ENCODE measurements at regions not wholly inside any gene's neighbourhood (a gene's known extent, or its start where the extent isn't known, plus 50 kb on each side); places are given as distances from the start of the nearest gene placed in this dataset.
"Not testable (repeated sequence)": the region's sequence is repeated elsewhere in the genome, so short reads cannot be mapped to it uniquely, and the experiment has no call there.

- H3K27ac ChIP-seq (ENCODE audit: low read depth in 1 of 2, low read length in 2 of 2) = no peak overlapping the region
- H3K36me3 ChIP-seq (ENCODE audit: control insufficient read depth in 4 of 4, insufficient read depth in 3 of 4, low read depth in 1 of 4, low read length in 3 of 4) = no peaks in the 10 kb centered on the region
- H3K4me1 ChIP-seq (ENCODE audit: control insufficient read depth in 4 of 4, insufficient read depth in 4 of 4, low read length in 3 of 4) = no peaks in the 10 kb centered on the region
- 82% methylated on average over 4 of the region's 4 CpGs for WGBS
- peaks cover 0 to 8% (median under 1%) of the 10 kb centered on the region in 4 donors for H3K9me3 ChIP-seq (ENCODE audit: control insufficient read depth in 4 of 4, low read length in 3 of 4)
- no peak for TF ChIP-seq RXRA (IDR thresholded peaks at IDR 0.05)
- no peak for TF ChIP-seq REST (IDR thresholded peaks at IDR 0.05)
- TF ChIP-seq YY1 (IDR thresholded peaks at IDR 0.05) = no peak
- no peak for TF ChIP-seq FOXA1 (IDR thresholded peaks at IDR 0.05)
- no peak for TF ChIP-seq FOXA2 (IDR thresholded peaks at IDR 0.05)
- no peak for TF ChIP-seq GABPA (IDR thresholded peaks at IDR 0.05 in 1 of 2, conservative IDR thresholded peaks at IDR 0.05 in 1 of 2)
- TF ChIP-seq ZBTB33 (IDR thresholded peaks at IDR 0.05) = no peak
- no peak for TF ChIP-seq ATF3 (IDR thresholded peaks at IDR 0.05)
- TF ChIP-seq JUND (IDR thresholded peaks at IDR 0.05) = no peak
- TF ChIP-seq EGR1 (IDR thresholded peaks at IDR 0.05; ENCODE audit: low read depth in 2 of 2) = no peak
- no peak for TF ChIP-seq TAF1 (conservative IDR thresholded peaks at IDR 0.05)
- TF ChIP-seq MAX (IDR thresholded peaks at IDR 0.05) = no peak
- TF ChIP-seq RAD21 (IDR thresholded peaks at IDR 0.05) = no peak
- H3K4me3 ChIP-seq (ENCODE audit: low read depth in 1 of 3, low read length in 3 of 3) = no peak overlapping the region
- DNase-seq (ENCODE audit: low spot score) = no peak
- no peak overlapping the region for H3K9ac ChIP-seq (ENCODE audit: low read depth in 1 of 2, low read length in 2 of 2)
- no peaks in the 10 kb centered on the region for H3K27me3 ChIP-seq (ENCODE audit: control insufficient read depth in 4 of 4, insufficient read depth in 4 of 4, low read length in 3 of 4)
Observed at GRCh38 chr2:34215174-34215573, 616.1 kb upstream of the FAM98A start.

- H3K27me3 ChIP-seq (ENCODE audit: control insufficient read depth in 4 of 4, insufficient read depth in 4 of 4, low read length in 3 of 4); H3K4me1 ChIP-seq (ENCODE audit: control insufficient read depth in 4 of 4, insufficient read depth in 4 of 4, low read length in 3 of 4); H3K36me3 ChIP-seq (ENCODE audit: control insufficient read depth in 4 of 4, insufficient read depth in 3 of 4, low read depth in 1 of 4, low read length in 3 of 4); H3K9me3 ChIP-seq (ENCODE audit: control insufficient read depth in 4 of 4, low read length in 3 of 4); H3K4me3 ChIP-seq (ENCODE audit: low read depth in 1 of 3, low read length in 3 of 3); H3K27ac ChIP-seq (ENCODE audit: low read depth in 1 of 2, low read length in 2 of 2); DNase-seq (ENCODE audit: low spot score); H3K9ac ChIP-seq (ENCODE audit: low read depth in 1 of 2, low read length in 2 of 2): not testable (repeated sequence)
- WGBS = 76% methylated on average over 8 of the region's 8 CpGs
Observed at GRCh38 chr2:34210382-34210781, 611.3 kb upstream of the FAM98A start.

- H3K4me1 ChIP-seq (ENCODE audit: control insufficient read depth in 4 of 4, insufficient read depth in 4 of 4, low read length in 3 of 4) = no peaks in the 10 kb centered on the region
- 86% methylated on average over 1 of the region's 1 CpG for WGBS
- no peak for DNase-seq (ENCODE audit: low spot score)
- no peak overlapping the region for H3K4me3 ChIP-seq (ENCODE audit: low read depth in 1 of 3, low read length in 3 of 3)
- TF ChIP-seq JUND (IDR thresholded peaks at IDR 0.05) = no peak
- no peak for TF ChIP-seq REST (IDR thresholded peaks at IDR 0.05)
- no peak for TF ChIP-seq ATF3 (IDR thresholded peaks at IDR 0.05)
- TF ChIP-seq TAF1 (conservative IDR thresholded peaks at IDR 0.05) = no peak
- TF ChIP-seq FOXA1 (IDR thresholded peaks at IDR 0.05) = no peak
- TF ChIP-seq RAD21 (IDR thresholded peaks at IDR 0.05) = no peak
- H3K27me3 ChIP-seq (ENCODE audit: control insufficient read depth in 4 of 4, insufficient read depth in 4 of 4, low read length in 3 of 4) = no peaks in the 10 kb centered on the region
- H3K9me3 ChIP-seq (ENCODE audit: control insufficient read depth in 4 of 4, low read length in 3 of 4) = peaks cover 0 to 2% (median 0%) of the 10 kb centered on the region in 4 donors
- H3K27ac ChIP-seq (ENCODE audit: low read depth in 1 of 2, low read length in 2 of 2) = no peak overlapping the region
- no peaks in the 10 kb centered on the region for H3K36me3 ChIP-seq (ENCODE audit: control insufficient read depth in 4 of 4, insufficient read depth in 3 of 4, low read depth in 1 of 4, low read length in 3 of 4)
- H3K9ac ChIP-seq (ENCODE audit: low read depth in 1 of 2, low read length in 2 of 2) = no peak overlapping the region
Observed at GRCh38 chr2:34204560-34204959, 605.5 kb upstream of the FAM98A start.
